ENCODE measurements at regions not wholly inside any gene's neighbourhood (a gene's known extent, or its start where the extent isn't known, plus 50 kb on each side); places are given as distances from the start of the nearest gene placed in this dataset.

GRCh38 chr12:25422241-25422640 is 130.8 kb downstream of the LMNTD1 start:
- TF ChIP-seq CTCF (IDR thresholded peaks at IDR 0.05; ENCODE audit: low read length) (no peak), EZH2 (optimal IDR thresholded peaks at IDR 0.05; ENCODE audit: low read depth, low read length) (no peak), EZH2phosphoT487 (IDR thresholded peaks at IDR 0.05; ENCODE audit: low read length) (no peak)

All from MM.1S (cell line).